ENCODE measurements at regions not wholly inside any gene's neighbourhood (a gene's known extent, or its start where the extent isn't known, plus 50 kb on each side); places are given as distances from the start of the nearest gene placed in this dataset.
"Not testable (repeated sequence)": the region's sequence is repeated elsewhere in the genome, so short reads cannot be mapped to it uniquely, and the experiment has no call there.

GRCh38 chr6:119952696-119953095, 603.1 kb upstream of the MAN1A1 start:
- no peak overlapping the region for H3K4me3 Mint-ChIP-seq
- H3K27ac Mint-ChIP-seq = no peak overlapping the region
- H3K4me1 Mint-ChIP-seq (ENCODE audit: low read depth) = no peaks in the 10 kb centered on the region
- H3K9me3 Mint-ChIP-seq (ENCODE audit: low read depth) = peaks cover 3% of the 10 kb centered on the region
- H3K27me3 Mint-ChIP-seq = peaks cover 2% of the 10 kb centered on the region
- H3K36me3 Mint-ChIP-seq = no peaks in the 10 kb centered on the region

DNA sequence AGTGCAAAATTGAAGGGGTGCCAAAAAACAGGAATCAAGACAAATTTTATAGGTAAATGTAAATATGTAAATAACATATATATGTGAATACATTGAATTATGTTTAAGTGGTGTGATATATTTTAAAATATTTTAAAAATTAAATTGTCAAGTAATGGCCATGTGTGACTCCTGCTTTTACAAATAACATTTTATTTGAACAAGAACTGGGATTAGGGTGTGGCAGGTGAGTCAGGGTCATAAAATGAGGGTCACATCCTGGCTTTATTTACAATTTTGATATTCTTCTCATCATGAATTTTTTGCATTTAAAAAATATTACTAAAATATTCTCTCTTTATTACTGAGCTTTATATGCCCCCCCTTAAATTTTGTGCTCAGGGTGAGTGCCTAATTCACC, 601.1 kb upstream of the MAN1A1 start:
- peaks cover 2% of the 10 kb centered on the region for H3K27me3 Mint-ChIP-seq

DNA sequence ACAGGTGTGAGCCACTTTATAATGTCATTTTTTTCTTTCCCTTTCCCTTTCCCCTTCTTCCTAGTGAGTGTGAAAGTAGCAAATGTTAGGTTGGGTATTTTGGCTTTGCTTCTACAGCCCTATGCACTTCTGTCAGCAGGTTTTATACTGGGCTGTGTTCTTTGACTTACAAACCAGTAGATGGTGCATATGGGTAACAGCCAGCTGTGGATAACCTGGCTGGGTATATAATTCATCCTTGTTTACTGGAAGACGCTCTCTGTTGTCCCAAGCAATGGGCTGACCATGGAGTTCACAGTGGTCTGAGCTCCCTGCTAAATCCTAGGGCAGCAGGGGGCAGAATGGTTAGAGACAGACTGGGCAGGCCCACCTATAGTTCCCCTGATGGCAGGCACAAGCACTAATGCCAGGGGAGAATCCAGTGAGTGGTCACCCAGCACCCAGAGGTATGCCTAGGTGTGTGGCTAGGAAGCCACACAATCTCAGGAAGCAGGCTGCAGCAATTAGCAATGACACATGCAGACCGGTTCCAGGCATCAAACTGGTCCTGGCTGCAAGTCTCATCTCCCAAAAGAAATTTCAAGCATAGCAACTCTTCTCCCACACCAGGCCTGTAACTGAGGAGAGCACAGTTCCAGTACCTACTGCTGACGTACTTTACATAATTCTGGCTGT, 592.7 kb upstream of the MAN1A1 start:
- H3K27me3 Mint-ChIP-seq = no peaks in the 10 kb centered on the region
- no peaks in the 10 kb centered on the region for H3K36me3 Mint-ChIP-seq
- no peak overlapping the region for H3K4me3 Mint-ChIP-seq
- H3K27ac Mint-ChIP-seq = no peak overlapping the region
- no peaks in the 10 kb centered on the region for H3K4me1 Mint-ChIP-seq (ENCODE audit: low read depth)
- no peaks in the 10 kb centered on the region for H3K9me3 Mint-ChIP-seq (ENCODE audit: low read depth)

More for the DNA sequence above, 601.1 kb upstream of the MAN1A1 start:
- H3K36me3 Mint-ChIP-seq = no peaks in the 10 kb centered on the region
- no peak overlapping the region for H3K4me3 Mint-ChIP-seq
- no peaks in the 10 kb centered on the region for H3K4me1 Mint-ChIP-seq (ENCODE audit: low read depth)
- H3K27ac Mint-ChIP-seq = no peak overlapping the region
- peaks cover 3% of the 10 kb centered on the region for H3K9me3 Mint-ChIP-seq (ENCODE audit: low read depth)

- Mint-ChIP-seq H3K36me3 (no peaks in the 10 kb centered on the region), H3K27ac (no peak overlapping the region), H3K9me3 (ENCODE audit: low read depth) (no peaks in the 10 kb centered on the region), H3K4me1 (ENCODE audit: low read depth) (no peaks in the 10 kb centered on the region), H3K4me3 (no peak overlapping the region), H3K27me3 (no peaks in the 10 kb centered on the region)
Measured at GRCh38 chr6:119938752-119939151, 589.2 kb upstream of the MAN1A1 start.

DNA sequence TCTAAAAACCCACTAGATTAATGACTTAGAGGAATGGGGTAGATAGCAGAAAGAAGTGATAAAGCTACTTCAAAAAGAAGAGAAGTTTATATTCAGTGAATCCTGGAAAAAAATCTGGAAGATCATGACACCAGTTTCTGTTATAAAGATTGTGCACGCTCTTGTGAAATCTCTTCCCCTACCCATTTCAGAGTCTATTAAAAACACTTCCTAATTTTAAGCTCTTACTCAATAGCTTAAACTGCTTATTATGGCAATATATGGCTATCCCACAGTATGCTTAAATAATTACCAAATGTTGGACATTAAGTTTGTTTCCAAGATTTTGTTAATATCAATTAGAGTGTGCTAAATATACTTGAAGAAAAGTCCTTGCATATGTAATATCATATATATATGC, 585.3 kb upstream of the MAN1A1 start:
- no peaks in the 10 kb centered on the region for H3K27me3 Mint-ChIP-seq
- H3K27ac Mint-ChIP-seq = no peak overlapping the region
- no peaks in the 10 kb centered on the region for H3K9me3 Mint-ChIP-seq (ENCODE audit: low read depth)
- no peaks in the 10 kb centered on the region for H3K36me3 Mint-ChIP-seq
- H3K4me1 Mint-ChIP-seq (ENCODE audit: low read depth) = no peaks in the 10 kb centered on the region
- no peak overlapping the region for H3K4me3 Mint-ChIP-seq

DNA sequence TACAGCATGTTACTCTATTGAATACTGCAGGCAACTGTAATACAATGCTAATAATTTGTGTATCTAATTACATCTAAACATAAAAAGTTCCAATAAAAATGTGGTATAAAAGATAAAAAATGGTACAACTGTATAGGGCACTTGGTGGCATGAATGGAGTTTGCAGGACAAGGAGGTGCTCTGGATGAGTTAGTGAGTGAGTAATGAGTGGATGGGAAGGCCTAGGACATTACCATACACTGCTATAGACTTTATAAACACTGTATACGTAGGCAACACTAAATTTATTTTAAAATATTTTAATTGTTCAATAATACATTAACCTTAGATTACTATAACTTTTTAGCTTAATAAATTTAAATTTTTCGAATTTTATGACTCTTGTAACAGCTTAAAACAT, 579.6 kb upstream of the MAN1A1 start:
- no peak overlapping the region for H3K27ac Mint-ChIP-seq
- H3K9me3 Mint-ChIP-seq (ENCODE audit: low read depth) = peaks cover 22% of the 10 kb centered on the region
- H3K36me3 Mint-ChIP-seq = no peaks in the 10 kb centered on the region
- no peaks in the 10 kb centered on the region for H3K27me3 Mint-ChIP-seq
- H3K4me3 Mint-ChIP-seq = no peak overlapping the region
- H3K4me1 Mint-ChIP-seq (ENCODE audit: low read depth) = no peaks in the 10 kb centered on the region

DNA sequence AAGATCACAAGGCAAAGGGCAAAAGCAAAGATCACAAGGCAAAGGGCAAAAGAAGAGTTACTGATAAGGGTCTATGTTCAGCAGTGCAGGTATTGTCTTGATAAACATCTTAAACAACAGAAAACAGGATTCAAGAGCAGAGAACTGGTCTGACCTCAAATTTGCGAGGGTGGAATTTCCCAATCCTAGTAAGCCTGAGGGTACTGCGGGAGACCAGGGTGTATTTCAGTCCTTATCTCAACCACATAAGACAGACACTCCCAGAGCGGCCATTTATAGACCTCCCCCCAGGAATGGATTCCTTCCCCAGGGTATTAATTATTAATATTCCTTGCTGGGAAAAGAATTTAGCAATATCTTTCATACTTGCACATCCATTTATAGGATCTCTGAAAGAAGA, 575.3 kb upstream of the MAN1A1 start:
- not testable (repeated sequence) for H3K4me3 Mint-ChIP-seq; H3K27ac Mint-ChIP-seq; H3K27me3 Mint-ChIP-seq; H3K36me3 Mint-ChIP-seq; H3K4me1 Mint-ChIP-seq (ENCODE audit: low read depth)
- peaks cover 48% of the 10 kb centered on the region for H3K9me3 Mint-ChIP-seq (ENCODE audit: low read depth)

GRCh38 chr6:119922814-119923213, 573.3 kb upstream of the MAN1A1 start:
- no peak overlapping the region for H3K27ac Mint-ChIP-seq

DNA sequence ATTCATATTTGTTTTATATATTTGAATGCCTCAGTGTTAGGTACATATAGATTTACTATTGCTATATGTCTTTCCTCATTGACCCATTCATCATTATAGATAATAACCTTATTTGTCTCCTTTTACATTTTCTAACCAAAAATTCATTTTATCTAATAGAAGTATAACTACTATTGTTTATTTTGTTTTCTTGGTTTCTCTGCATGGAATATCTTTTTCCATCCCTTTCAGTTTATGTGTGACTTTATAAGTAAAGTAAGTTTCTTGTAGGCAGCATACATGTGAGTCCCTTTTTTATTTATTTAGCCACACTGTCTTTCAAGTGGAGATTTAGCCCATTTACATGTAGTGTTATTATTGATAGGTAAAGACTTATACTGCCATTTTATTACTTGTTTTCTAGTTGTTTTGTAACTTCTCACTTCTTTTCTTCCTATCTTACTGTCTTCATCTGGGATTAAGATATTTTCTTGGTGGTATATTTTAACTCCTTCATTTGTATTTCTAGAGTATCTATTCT, 572.0 kb upstream of the MAN1A1 start:
- H3K27me3 Mint-ChIP-seq = no peaks in the 10 kb centered on the region
- H3K9me3 Mint-ChIP-seq (ENCODE audit: low read depth) = peaks cover 43% of the 10 kb centered on the region
- no peaks in the 10 kb centered on the region for H3K4me1 Mint-ChIP-seq (ENCODE audit: low read depth)
- no peak overlapping the region for H3K27ac Mint-ChIP-seq
- H3K4me3 Mint-ChIP-seq = no peak overlapping the region
- H3K36me3 Mint-ChIP-seq = no peaks in the 10 kb centered on the region

More at GRCh38 chr6:119922814-119923213, 573.3 kb upstream of the MAN1A1 start:
- H3K4me1 Mint-ChIP-seq (ENCODE audit: low read depth) = no peaks in the 10 kb centered on the region
- no peak overlapping the region for H3K4me3 Mint-ChIP-seq
- H3K9me3 Mint-ChIP-seq (ENCODE audit: low read depth) = peaks cover 48% of the 10 kb centered on the region
- H3K27me3 Mint-ChIP-seq = no peaks in the 10 kb centered on the region
- no peaks in the 10 kb centered on the region for H3K36me3 Mint-ChIP-seq

DNA sequence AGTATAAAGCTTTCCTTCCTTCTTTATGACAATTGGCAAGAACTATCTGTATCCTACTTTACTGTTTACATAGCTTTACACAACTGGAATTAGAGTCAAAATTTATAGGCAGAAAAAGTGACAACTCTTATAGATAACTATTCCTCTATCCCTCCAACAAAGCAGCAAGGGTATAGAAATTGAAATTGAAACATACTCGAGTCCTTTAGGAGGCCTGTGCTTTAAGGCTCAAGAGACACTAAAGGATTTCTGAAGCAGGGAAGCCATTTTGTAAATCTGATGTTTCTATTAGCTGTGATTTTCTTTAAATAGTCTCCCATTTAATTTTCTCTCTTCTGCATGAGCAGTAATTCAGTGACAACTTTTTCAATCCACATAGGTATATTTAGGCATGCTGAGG, 567.6 kb upstream of the MAN1A1 start:
- H3K4me3 Mint-ChIP-seq = no peak overlapping the region
- no peaks in the 10 kb centered on the region for H3K36me3 Mint-ChIP-seq
- H3K27ac Mint-ChIP-seq = no peak overlapping the region
- no peaks in the 10 kb centered on the region for H3K4me1 Mint-ChIP-seq (ENCODE audit: low read depth)
- peaks cover 21% of the 10 kb centered on the region for H3K9me3 Mint-ChIP-seq (ENCODE audit: low read depth)
- no peaks in the 10 kb centered on the region for H3K27me3 Mint-ChIP-seq

GRCh38 chr6:119915971-119916370, 566.4 kb upstream of the MAN1A1 start:
- Mint-ChIP-seq H3K4me3 (no peak overlapping the region), H3K27ac (no peak overlapping the region), H3K36me3 (no peaks in the 10 kb centered on the region), H3K9me3 (ENCODE audit: low read depth) (peaks cover 12% of the 10 kb centered on the region), H3K4me1 (ENCODE audit: low read depth) (no peaks in the 10 kb centered on the region), H3K27me3 (no peaks in the 10 kb centered on the region)

GRCh38 chr6:119908157-119908556, 558.6 kb upstream of the MAN1A1 start:
- no peaks in the 10 kb centered on the region for H3K27me3 Mint-ChIP-seq
- H3K27ac Mint-ChIP-seq = no peak overlapping the region
- no peaks in the 10 kb centered on the region for H3K4me1 Mint-ChIP-seq (ENCODE audit: low read depth)
- H3K9me3 Mint-ChIP-seq (ENCODE audit: low read depth) = no peaks in the 10 kb centered on the region
- H3K36me3 Mint-ChIP-seq = no peaks in the 10 kb centered on the region
- no peak overlapping the region for H3K4me3 Mint-ChIP-seq

- Mint-ChIP-seq H3K4me1 (ENCODE audit: low read depth) (no peaks in the 10 kb centered on the region), H3K27me3 (no peaks in the 10 kb centered on the region), H3K27ac (no peak overlapping the region), H3K9me3 (ENCODE audit: low read depth) (no peaks in the 10 kb centered on the region), H3K36me3 (no peaks in the 10 kb centered on the region), H3K4me3 (no peak overlapping the region)
Measured at GRCh38 chr6:119902681-119903080, 553.1 kb upstream of the MAN1A1 start.

DNA sequence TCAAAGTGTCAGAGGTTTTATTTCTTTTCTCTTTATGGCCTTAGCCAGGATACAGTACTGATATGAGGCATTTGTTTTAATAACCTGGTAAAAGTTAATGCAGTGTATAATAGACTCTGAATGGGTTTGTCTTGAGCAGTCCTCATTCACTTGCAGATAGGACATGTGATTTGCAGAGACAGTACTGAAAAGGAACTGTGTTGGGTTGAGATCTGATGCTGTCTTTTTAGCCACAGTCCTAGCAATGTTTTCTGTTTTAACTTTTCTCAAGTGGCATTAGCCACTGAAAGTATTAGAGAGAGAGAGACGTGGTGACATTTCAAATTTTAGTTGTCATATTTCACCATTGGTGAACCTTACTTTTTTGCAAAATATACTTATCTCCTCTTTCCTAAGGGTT, 547.2 kb upstream of the MAN1A1 start:
- H3K4me1 Mint-ChIP-seq (ENCODE audit: low read depth) = no peaks in the 10 kb centered on the region
- no peak overlapping the region for H3K27ac Mint-ChIP-seq
- H3K27me3 Mint-ChIP-seq = no peaks in the 10 kb centered on the region
- H3K36me3 Mint-ChIP-seq = no peaks in the 10 kb centered on the region
- no peaks in the 10 kb centered on the region for H3K9me3 Mint-ChIP-seq (ENCODE audit: low read depth)
- no peak overlapping the region for H3K4me3 Mint-ChIP-seq

DNA sequence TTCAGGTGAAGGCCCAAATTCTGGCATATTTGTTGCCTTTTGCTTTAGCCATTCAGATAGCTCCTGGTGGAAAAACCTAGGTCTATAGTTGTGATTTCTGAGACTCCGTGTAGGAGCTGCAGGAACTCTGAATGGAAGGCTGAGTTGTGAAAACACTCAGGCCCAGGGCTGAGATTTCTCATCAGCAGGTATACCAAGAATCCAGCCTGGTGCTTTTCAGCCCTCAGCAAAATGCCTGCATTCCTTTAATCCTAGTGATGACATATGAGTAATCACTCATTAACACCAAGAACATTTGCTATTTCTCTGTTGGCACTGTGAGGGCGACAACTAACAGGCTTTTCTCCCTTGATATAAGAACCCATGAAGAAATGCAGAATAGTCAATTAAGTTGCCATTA, 546.1 kb upstream of the MAN1A1 start:
- no peak overlapping the region for H3K27ac Mint-ChIP-seq
- no peaks in the 10 kb centered on the region for H3K9me3 Mint-ChIP-seq (ENCODE audit: low read depth)
- H3K4me1 Mint-ChIP-seq (ENCODE audit: low read depth) = no peaks in the 10 kb centered on the region
- no peaks in the 10 kb centered on the region for H3K36me3 Mint-ChIP-seq
- H3K27me3 Mint-ChIP-seq = no peaks in the 10 kb centered on the region
- H3K4me3 Mint-ChIP-seq = no peak overlapping the region

DNA sequence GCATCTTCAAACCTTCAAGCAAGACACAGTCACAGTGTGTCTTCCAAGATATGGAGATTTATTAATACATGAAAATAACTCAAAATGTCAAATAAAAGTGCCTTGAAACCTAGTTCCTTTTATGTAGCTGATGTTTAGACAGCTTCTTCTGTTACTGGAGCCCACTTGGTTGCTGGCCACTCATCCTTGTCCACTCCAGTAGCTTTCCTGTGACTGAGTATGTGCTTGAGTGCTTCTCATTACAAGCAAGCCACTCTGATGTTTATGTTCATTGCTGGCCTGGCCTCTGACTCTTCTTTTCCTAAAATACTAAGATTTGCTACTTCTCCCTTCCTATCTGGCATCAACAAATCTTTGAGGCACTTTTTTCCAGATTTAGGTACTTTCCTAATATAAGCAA, 545.2 kb upstream of the MAN1A1 start:
- Mint-ChIP-seq H3K4me1 (ENCODE audit: low read depth) (no peaks in the 10 kb centered on the region), H3K9me3 (ENCODE audit: low read depth) (no peaks in the 10 kb centered on the region), H3K4me3 (no peak overlapping the region), H3K36me3 (no peaks in the 10 kb centered on the region), H3K27me3 (no peaks in the 10 kb centered on the region), H3K27ac (no peak overlapping the region)
